ENCODE measurements at regions not wholly inside any gene's neighbourhood (a gene's known extent, or its start where the extent isn't known, plus 50 kb on each side); places are given as distances from the start of the nearest gene placed in this dataset.

- DNase-seq (ENCODE audit: low read depth in 2 of 2): no peak
Observed at GRCh38 chr5:20660588-20660987, 672.6 kb upstream of the CDH18 start.

- no peak for DNase-seq (ENCODE audit: low read depth in 2 of 2)
Observed at GRCh38 chr5:20656262-20656661, 668.3 kb upstream of the CDH18 start.

- no peak for DNase-seq (ENCODE audit: low read depth in 2 of 2)
Observed at GRCh38 chr5:20655211-20655610, 667.2 kb upstream of the CDH18 start.

GRCh38 chr5:20654746-20655145 lies 666.7 kb upstream of the CDH18 start:
- no peak for DNase-seq (ENCODE audit: low read depth in 2 of 2)

- no peak for DNase-seq (ENCODE audit: low read depth in 2 of 2)
Observed at GRCh38 chr5:20654033-20654432, 666.0 kb upstream of the CDH18 start.

- DNase-seq (ENCODE audit: low read depth in 2 of 2): no peak
Observed at GRCh38 chr5:20649966-20650365, 662.0 kb upstream of the CDH18 start.

- no peak for DNase-seq (ENCODE audit: low read depth in 2 of 2)
Observed at GRCh38 chr5:20648981-20649380, 661.0 kb upstream of the CDH18 start.

- DNase-seq (ENCODE audit: low read depth in 2 of 2): no peak
Observed at GRCh38 chr5:20636686-20637085, 648.7 kb upstream of the CDH18 start.

GRCh38 chr5:20619591-20619990 lies 631.6 kb upstream of the CDH18 start:
- no peak for DNase-seq (ENCODE audit: low read depth in 2 of 2)

GRCh38 chr5:20618340-20618739 lies 630.3 kb upstream of the CDH18 start:
- no peak for DNase-seq (ENCODE audit: low read depth in 2 of 2)

- no peak for DNase-seq (ENCODE audit: low read depth in 2 of 2)
Observed at GRCh38 chr5:20617841-20618240, 629.8 kb upstream of the CDH18 start.

GRCh38 chr5:20615888-20616563 lies 628.0 kb upstream of the CDH18 start:
- DNase-seq (ENCODE audit: low read depth in 2 of 2): no peak

- DNase-seq (ENCODE audit: low read depth in 2 of 2): no peak
Observed at GRCh38 chr5:20611620-20612019, 623.6 kb upstream of the CDH18 start.

GRCh38 chr5:20610681-20611080 lies 622.7 kb upstream of the CDH18 start:
- DNase-seq (ENCODE audit: low read depth in 2 of 2): no peak

GRCh38 chr5:20609126-20609525 lies 621.1 kb upstream of the CDH18 start:
- DNase-seq (ENCODE audit: low read depth in 2 of 2): no peak

- DNase-seq (ENCODE audit: low read depth in 2 of 2): no peak
Observed at GRCh38 chr5:20608567-20608966, 620.6 kb upstream of the CDH18 start.

GRCh38 chr5:20605732-20606525 lies 617.9 kb upstream of the CDH18 start:
- DNase-seq (ENCODE audit: low read depth in 2 of 2): no peak

GRCh38 chr5:20604992-20605391 lies 617.0 kb upstream of the CDH18 start:
- no peak for DNase-seq (ENCODE audit: low read depth in 2 of 2)

- no peak for DNase-seq (ENCODE audit: low read depth in 2 of 2)
Observed at GRCh38 chr5:20601678-20602100, 613.7 kb upstream of the CDH18 start.

GRCh38 chr5:20590356-20590755 lies 602.4 kb upstream of the CDH18 start:
- no peak for DNase-seq (ENCODE audit: low read depth in 2 of 2)

GRCh38 chr5:20575571-20575970 lies 587.6 kb upstream of the CDH18 start:
- DNase-seq (ENCODE audit: low read depth in 2 of 2): no peak

GRCh38 chr5:20574576-20574975 lies 586.6 kb upstream of the CDH18 start:
- DNase-seq (ENCODE audit: low read depth in 2 of 2): no peak

- no peak for DNase-seq (ENCODE audit: low read depth in 2 of 2)
Observed at GRCh38 chr5:20572614-20573013, 584.6 kb upstream of the CDH18 start.
